ENCODE measurements at regions not wholly inside any gene's neighbourhood (a gene's known extent, or its start where the extent isn't known, plus 50 kb on each side); places are given as distances from the start of the nearest gene placed in this dataset.
"Not testable (repeated sequence)": the region's sequence is repeated elsewhere in the genome, so short reads cannot be mapped to it uniquely, and the experiment has no call there.

GRCh38 chr16:35798885-35799426 lies 2339.5 kb downstream of the TP53TG3F start:
- no peak overlapping the region for H3K27ac ChIP-seq
- no peak for TF ChIP-seq CTCF (conservative IDR thresholded peaks at IDR 0.05)

- H3K27ac ChIP-seq, result not testable (repeated sequence)
Measured at GRCh38 chr16:35804465-35804864, 2345.1 kb downstream of the TP53TG3F start.

GRCh38 chr16:35823342-35823741 lies 2363.9 kb downstream of the TP53TG3F start:
- H3K27ac ChIP-seq, result no peak overlapping the region
- TF ChIP-seq CTCF (conservative IDR thresholded peaks at IDR 0.05), result no peak

DNA sequence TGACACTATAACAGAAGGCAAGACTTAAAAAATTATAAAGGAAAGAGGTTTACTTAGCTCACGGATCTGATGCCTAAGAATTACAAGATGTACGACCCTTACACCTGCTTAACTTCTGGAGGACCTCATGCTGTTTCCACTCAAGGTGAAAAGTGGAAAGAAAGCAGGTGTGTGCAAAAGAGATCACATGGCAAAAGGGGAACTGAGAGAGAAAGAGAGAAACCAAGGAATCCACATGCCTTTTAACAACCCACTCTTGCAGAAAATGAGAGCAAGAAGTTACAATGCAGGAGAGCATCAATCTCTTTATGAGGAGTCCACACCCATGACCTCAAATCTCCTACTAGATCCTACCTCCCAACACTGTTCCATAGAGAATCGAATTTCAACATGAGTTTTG lies 2382.2 kb downstream of the TP53TG3F start:
- no peak overlapping the region for H3K27ac ChIP-seq
- no peak for TF ChIP-seq CTCF (conservative IDR thresholded peaks at IDR 0.05)

- no peak for TF ChIP-seq CTCF (conservative IDR thresholded peaks at IDR 0.05)
- H3K27ac ChIP-seq, result no peak overlapping the region
Measured at GRCh38 chr16:35862242-35862641, 2402.8 kb downstream of the TP53TG3F start.

GRCh38 chr16:35868630-35869029 lies 2409.2 kb downstream of the TP53TG3F start:
- no peak overlapping the region for H3K27ac ChIP-seq
- no peak for TF ChIP-seq CTCF (conservative IDR thresholded peaks at IDR 0.05)

- no peak for TF ChIP-seq CTCF (conservative IDR thresholded peaks at IDR 0.05)
- no peak overlapping the region for H3K27ac ChIP-seq
Measured at GRCh38 chr16:35873472-35873871, 2414.1 kb downstream of the TP53TG3F start.

DNA sequence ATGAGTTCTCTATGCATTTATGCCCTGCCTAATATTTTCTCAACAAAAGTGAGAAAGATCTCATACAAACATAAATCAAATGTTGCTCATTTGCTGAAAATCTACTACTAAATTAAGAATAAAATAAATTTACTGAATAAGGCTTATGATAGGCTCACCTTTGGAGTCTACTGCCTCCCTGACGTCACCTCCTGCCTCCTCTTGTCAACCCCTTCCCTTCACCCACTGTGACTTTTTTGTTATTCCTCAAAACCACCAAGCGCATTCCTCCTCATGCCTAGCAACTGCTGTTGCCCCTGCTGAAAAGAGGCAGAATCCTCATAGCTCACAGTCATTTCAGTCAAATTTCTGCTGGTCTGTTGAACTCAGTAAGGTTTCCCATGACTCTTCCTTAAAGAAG lies 2422.2 kb downstream of the TP53TG3F start:
- H3K27ac ChIP-seq, result no peak overlapping the region
- TF ChIP-seq CTCF (conservative IDR thresholded peaks at IDR 0.05), result no peak

All from VCaP (cell line).